NCI-H2107 treated with DMSO at 0.1 percent for 48 hours (cell line): ENCODE measurements at regions not wholly inside any gene's neighbourhood (a gene's known extent, or its start where the extent isn't known, plus 50 kb on each side); places are given as distances from the start of the nearest gene placed in this dataset.

Experiments used
- DNase-seq: peaks from one replicate; lab custom pipeline; 2025; ENCODE audit not compliant: unreplicated experiment; lab: John Stamatoyannopoulos, UW

DNA sequence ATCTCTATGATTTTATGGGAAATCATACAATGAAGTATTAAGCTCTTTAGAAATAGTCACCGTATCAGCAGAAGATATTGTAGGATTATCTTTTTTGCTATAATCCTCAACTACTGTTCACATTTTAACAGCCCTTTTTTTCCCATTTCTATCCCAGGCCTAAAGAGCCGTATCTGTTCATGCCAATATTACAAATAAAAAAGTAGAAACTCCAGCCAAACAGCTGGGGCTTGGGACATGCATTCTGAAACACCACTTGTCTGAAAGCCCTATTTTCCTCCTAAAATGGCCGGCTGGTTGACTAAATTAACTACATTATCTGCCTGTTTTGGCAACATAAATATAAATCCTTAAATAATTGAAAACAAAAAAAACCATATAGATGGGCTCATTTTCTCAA lies 477.8 kb downstream of the CDH2 start:
- DNase-seq, result no peak

DNA sequence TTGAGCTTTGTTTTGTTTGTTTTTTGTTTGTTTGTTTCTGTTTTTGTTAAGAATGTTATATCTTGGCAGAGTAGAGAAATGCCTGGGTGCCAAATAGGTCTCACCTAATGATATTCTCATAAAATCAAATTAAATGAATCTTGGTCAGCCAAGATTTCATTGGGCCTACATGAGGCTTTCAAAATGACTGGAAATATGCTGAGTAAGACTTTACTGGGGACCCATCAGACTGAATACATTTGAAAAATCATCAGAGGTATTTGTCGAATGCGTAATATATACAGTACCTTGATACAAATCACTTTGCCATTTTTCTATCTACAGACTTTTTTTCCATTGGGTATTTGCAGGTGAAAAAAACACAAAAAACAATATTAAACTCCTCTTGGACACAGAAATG lies 480.8 kb downstream of the CDH2 start:
- no peak for DNase-seq

DNA sequence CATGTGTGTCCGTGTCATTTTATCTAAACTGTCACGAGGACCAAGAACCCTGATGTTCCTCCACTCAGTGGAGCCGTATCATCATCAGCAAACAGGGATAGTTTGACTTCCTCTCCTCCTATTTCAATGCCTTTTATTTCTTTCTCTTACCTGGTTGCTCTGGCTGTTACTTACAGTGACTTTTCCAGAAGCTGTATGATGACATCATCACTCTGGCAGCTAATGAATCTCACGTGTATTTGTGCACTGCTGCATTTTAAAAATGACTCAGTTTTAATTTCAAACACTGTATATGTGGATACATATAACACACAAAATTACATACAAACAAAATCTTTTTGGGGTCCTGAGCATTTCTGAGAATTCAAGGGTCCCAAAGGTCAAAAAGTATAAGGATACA lies 481.4 kb downstream of the CDH2 start:
- no peak for DNase-seq

DNA sequence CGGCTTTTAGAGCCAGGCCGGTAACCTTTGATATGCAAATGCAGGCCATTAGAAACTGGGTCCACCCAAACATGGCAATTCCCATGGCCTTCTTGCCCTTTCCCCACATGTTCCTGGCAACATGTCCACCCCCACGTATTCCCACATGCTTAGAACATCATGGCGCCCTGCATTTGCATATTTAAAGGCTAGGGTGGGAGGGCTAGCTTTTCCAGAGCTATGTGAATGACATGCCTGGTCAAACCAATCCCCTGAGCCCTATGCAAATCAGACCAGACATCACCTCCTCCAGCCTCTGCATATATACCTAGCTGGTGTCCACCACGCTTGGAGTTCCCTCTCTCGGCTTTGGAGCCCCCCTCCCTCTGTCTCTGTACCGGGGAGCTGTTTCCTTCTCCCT lies 481.9 kb downstream of the CDH2 start:
- DNase-seq, result no peak

DNA sequence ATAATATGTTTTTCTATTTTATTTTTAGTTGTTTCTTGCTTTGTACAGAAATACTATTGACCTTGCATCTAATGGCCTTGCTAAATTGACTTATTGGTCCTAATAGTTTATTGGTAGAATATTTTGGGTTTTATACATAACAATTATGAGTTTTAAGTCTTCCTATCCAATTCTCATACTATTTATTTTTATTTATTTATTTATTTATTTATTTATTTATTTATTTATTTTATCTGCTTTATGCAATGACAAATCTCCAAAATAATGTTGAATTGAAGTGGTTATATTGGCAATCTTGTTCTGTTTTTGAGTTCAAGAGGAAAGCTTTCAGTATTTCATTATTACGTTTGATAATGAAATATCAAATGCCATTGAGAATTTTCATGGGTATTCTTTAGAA lies 488.3 kb downstream of the CDH2 start:
- DNase-seq, result no peak

DNA sequence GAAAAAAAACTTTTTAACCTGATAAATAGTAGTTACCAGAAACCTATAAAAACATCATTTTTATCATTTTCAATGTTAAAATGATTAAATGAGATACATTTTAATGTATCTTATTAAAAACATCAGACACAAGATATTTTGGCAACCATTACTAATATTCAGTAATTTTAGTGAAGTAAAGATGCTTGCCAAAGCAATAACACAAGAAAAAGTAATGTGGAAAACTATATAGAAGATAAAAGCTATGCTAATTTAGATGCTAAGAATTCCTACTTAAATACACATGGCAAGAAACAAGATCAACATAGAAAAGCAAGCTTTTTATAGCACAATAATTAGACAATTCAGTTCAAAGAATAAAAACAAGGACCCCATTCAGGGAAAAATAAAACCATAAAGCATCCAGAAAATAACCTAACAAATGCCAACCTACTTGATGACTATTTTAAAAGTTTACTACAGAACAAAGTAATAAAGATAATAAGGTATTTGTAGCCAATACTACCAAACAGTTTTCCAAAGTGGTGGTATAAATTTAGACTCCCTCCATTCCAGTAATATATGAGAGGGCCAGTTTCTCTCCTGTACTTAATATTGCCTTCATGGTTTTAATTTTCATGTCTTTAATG lies 489.5 kb downstream of the CDH2 start:
- DNase-seq, result no peak

DNA sequence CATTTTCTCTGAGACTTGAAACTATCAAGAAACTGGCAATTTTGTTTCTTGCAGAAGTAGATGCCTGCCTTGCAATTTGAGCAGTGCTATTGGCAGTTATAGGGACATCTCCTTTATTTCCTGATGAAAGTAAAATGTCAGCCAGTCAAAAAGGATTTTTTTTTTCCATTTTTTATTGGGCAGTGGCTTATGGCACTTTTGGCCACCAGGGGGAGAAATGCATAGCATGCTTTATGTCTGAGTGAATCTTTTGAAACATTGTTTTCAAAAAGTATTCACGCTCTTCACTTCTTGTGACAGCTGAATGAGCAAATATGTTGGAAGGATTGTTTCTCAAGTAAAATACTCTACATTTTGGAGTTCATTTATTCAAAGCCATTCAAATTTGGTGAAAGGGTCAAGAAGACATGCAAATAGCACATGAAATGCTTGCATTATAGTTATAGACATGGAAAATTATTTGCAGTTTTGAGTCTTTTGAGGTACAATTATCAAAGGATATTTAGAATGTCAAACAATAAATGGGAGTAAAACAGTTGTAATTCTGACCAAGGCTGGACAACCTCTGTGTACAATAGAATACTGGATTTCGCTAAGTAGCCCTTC lies 491.0 kb downstream of the CDH2 start:
- no peak for DNase-seq

DNA sequence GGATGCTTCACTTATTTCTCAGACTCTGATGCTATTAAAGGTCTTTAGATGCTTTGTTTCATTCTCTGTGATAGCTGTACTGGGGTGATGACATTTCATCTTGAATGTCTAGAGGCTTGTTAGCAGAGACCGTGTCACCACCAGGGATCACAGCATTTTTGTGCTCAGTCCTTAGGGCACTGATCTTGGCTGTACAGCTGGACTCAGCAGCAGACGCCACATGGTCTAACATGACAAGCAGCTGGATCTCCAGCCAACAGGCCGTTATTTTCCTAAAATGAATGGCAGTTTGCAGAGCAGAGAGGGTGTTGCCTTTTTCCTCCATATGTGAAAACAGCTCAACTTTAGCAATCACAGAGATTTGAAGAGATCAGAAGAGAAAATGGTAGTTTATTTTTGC lies 491.8 kb downstream of the CDH2 start:
- DNase-seq, result no peak

DNA sequence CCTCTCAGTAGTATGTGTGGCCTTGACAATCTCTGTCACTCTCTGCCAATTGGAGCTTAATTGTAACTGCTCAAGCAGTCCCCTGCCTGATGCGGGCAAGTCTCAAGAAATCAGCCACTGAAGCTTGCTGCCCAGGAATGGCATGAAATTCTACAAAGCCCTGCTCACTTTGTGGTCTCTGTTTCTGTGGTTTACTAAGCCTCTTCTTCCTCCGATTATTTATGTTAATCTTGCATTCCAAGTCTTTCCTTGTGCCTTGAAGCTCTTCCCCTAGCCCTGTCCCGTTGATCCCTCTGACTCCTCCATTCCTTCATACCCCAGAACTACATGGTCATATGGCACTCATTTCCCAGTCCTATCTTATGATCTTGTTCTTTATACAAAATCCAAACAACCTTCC lies 489.3 kb upstream of the CHST9 start:
- no peak for DNase-seq

DNA sequence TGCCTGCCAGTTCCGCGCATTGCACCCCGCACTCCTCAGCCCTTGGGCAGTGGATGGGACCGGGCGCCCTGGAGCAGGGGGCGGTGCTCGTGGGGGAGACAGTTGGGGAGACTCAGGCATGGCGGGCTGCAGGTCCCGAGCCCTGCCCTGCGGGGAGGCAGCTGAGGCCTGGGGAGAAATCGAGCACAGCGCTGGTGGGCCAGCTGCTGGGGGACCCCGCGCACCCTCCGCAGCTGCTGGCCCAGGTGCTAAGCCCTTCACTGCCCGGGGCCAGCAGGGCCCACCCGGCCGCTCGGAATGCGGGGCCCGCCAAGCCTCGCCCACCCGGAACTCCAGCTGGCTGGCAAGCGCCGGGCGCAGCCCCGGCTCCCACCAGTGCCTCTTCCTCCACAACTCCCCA lies 488.8 kb upstream of the CHST9 start:
- DNase-seq, result no peak

DNA sequence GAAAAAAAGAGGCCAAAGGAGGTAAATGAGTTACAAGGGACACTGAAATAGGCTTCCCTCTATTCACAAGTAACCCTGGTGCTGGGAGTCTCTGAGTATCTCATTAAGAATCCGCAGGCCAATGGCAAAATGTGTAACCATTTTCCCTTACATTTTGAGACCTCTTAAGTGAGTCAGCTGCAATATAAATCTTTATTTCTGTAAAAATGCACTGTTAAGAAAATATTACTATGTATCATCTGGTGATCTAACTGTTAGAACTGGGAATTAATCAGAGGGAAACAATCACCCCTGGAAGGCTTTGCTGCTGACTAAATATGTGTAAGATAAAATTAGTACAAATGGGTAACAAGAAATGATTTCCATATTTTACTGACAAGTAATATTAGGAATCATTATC lies 483.1 kb upstream of the CHST9 start:
- DNase-seq, result no peak

DNA sequence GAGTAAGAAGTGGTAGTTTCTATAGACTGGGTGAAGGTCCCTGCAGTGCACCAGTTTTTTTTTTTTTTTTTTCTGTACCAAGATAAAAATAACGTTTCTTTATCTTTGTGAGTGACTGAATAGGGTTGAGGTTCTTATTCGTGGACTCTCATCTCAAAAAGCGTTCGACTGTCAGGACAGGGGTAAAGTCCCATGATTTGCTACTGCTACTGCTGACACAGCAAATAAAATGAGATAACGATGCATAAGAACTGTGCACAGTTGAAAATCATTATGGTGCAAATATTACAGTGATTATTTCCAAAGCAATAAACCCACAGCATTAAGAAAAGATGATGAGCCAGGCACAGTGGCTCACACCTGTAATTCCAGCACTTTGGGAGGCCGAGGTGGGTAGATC lies 482.0 kb upstream of the CHST9 start:
- no peak for DNase-seq

DNA sequence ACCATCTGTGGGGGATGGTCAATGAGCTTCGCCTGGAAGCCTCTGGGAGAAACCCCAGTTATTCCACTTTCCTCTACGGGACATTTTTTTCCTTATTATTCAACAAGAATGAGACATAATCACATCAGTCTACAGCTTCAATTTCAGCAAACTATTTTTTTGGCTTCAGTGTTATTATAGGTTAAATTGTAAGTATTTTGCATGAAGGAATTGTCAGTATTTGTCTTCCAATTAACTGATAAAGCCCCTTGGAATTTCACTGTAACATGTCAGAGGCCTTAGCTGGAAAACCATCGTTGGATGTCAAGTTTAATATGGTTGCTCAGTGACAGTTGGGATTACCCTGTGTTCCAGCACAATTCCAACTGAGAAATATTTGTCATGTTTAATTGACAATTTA lies 480.9 kb upstream of the CHST9 start:
- no peak for DNase-seq

DNA sequence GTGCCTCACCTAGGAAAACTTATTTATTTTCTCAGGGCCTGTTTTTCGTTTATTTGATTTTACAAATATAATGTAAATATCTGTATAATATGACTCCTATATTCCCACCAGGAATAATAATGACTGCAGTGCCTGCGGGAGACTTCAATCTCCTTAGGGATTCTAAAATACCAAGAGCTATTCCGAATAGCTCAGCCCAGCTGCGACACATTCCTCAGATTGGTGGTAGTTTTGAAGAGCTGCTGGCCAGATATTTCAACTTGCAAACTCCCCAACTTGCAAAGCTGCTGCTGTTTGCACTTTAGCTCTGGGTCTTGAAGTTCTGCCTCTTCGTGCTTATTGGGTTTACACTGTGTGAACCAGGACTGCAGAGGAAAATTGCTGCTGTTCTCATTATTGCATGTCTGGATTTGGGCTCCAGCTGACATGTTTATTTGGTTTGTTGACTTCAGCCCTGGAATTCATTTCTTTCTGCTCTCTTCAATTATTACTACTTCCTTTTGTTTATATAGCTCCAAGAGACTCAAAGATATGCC lies 480.2 kb upstream of the CHST9 start:
- DNase-seq, result no peak

DNA sequence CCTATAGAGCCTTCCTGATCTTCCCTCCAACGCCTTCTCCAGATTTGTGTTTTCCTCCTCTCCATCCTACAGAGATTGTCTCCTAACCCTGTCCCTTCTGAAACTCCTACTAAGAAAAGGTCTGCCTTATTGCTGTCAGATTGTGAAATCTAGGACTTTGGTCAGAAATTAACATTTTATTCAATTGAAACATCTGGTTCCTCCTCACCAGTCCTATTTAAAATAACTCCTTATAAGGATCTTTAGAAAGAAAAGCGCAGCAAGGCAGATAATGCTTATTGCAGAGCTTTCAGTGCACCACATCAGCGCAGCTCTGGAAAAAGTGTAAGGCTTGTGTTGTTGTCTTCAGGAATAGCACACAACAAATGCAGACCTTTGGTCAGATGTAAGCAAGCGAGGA lies 477.8 kb upstream of the CHST9 start:
- no peak for DNase-seq

DNA sequence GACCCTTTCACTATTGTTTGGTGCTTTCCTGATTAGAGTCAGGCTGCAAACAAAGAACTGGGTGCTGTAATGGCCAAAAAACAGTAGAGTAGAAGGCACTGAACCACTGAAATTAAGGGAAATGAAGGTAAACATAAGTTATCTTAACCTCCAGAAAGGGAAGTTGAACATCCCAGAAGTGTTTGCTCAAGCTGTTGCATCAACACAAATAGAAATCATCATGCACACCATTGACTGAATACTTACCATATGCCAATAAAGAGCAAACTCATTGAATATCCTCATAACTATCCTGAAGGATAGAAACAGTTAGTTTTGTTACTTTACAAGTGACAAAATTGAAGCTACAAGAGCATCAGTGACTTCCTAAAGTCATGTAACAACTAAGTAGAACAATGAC lies 477.4 kb upstream of the CHST9 start:
- no peak for DNase-seq

DNA sequence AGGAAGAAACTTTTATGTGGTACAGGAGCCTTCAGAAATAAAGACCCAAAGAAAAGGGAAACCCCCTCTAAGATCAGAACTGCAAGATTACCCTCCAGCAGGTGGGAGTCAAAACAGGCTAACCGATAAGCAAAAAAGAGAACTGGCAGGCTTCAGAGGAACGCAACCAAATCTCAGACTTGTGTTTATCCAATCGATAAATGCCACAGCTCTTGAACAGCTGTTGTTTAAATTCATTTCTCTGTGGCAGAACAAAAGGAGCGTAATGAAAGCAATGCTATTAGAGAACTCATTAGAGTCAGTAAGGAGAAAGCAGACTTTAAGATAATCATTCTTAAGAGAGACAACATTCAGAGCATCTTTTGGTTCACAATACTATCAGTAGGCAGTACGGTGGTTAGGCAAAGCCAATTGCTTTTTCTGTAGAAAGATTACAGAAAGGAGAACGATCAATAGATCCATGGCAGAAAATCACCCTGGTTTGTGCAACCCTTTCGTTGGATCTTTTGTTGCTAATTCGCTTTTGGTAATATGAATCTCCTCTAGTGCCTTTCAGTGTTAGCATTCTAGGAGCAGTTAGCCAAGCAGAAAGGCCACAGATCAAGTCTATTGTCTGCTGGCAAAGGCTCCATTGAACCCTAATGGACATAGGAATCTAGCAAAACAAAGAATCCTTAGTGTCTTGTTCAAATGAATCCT lies 476.4 kb upstream of the CHST9 start:
- peak; percentile 43 for DNase-seq

DNA sequence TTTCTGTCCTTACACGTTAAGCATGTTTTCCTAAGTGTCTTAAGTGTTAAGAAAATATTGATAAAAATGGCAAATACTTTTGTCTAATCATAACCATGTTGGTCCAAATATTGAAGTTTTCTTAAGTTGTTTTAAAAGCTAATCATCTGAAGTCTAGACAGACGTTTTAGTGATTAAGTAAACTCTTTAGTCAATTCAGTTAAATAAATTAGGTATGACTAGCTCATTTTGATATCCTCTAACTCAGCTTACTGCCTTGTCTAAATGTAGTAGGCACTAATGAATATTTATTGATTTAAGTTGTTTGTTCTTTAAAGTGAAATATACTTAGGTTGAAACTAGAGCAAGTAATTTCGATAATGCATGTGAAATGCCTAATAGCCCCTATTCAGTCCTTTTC lies 471.8 kb upstream of the CHST9 start:
- no peak for DNase-seq

DNA sequence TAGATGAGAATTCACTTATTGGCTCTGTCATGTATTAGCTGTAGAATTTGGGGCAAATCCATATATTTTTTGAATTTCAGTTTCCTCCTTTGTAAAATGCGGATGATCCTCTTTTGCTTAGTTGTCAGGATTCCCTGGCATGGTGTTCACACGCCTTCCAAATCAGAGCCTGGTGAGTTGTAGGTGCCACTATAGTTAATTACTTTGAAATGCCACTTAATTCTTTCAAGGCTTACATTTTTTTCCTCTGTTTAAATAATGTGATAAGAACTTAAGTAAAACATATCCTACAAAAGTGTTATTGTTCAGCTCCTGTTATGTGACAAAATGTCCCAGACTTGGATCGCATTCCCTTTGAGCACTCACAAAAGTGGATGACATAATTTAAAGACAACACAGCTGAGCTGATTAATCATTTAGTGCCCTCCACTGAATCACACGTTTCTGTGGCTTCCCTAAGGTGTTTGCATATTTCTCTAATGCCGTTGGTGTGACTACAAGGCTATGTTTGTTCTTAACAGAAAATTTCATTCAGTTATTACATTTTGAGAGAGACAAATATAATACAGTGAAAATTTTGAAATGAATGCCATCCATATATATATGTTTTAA lies 471.2 kb upstream of the CHST9 start:
- no peak for DNase-seq

DNA sequence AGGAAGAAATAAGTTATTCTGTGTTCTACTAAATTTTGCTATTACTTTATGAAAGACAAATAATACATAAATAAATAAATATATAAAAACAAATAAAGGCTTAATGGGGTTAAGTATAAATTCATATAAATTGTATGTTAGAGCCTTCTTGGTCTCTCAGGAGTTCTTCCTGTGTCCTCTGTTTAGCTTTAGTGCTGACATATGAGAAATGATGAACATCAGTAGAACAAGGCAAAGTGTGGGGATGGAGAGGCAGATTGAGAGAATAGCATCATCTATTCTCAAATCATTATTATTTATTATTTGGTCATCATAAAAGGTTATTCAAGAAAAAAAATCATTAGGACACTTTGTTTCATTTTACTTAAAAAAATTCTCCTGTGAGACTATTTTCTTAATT lies 468.1 kb upstream of the CHST9 start:
- no peak for DNase-seq

DNA sequence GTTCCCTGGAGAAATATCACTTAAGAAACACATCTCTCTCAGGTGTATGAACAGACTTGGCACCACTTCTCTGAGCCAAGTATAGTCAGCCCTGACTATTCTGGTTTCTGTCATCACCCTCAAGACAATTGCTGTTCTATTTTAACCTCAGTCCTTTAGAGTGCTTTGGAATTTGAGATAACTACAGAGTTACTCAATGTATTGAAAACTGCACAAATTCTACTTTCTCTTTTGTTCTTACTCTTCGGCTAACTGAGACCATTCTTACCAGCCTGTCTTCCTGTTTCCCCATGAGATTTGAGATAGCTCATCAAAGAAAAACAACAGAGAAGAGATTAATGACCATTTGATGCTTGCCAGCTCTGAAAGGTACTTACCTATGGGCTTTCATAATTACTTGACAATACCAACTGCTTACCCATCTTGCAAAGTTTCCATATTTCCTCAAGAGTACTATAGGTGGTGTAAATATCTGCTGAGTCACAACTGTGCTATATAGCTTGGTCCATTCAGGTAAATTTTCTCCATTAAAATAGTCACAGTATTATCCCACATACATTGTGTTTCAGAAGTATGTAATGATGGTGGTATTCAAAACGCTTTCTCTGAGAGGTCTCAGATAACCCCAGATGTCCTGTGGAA lies 467.5 kb upstream of the CHST9 start:
- no peak for DNase-seq

DNA sequence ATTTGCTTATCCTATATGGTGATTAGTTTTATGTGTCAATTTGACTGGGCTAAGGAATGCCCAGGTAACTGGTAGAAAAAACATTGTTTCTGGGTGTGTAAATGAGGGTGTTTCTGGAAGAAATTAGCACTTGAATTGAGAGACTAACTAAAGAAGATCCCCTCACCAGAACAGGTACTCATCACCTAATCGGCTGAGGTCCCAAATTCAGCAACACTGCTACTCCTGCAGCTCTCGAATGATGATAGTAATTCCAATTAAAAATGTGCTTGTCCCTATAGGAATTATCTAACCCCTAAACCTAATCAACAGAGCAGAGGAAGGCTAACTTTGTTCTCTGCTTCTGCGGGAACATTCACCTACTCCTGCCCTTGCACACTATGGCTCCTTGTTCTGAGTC lies 464.5 kb upstream of the CHST9 start:
- no peak for DNase-seq
